Activated effector memory CD4-positive, alpha-beta T cell treated with Interleukin-2 at 50 U/mL for 16 hours (primary cell): ENCODE measurements at regions not wholly inside any gene's neighbourhood (a gene's known extent, or its start where the extent isn't known, plus 50 kb on each side); places are given as distances from the start of the nearest gene placed in this dataset.

Source experiments
- DNase-seq: peaks from one replicate; pipeline ENCODE4 v3.0.0-alpha.2; 2020

DNA sequence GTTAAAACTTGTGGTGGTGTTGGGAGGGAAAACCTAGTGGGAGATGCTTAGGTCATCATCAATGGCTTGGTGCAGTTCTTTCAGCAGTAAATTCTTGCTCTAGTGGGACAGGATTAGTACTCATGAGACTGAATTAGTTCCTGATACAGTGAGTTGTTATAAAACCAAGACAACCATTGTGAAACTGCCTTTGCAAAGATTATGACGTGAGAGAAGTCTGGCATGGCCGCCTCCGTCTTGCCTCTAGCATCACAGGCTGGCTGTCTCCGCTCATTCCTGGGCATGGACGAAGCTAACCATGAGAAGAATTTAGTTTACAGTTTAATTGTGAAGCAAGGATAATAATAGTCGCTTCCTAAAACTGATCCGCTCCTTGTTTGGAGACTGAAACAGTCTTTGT lies 186.4 kb downstream of the KIF20B start:
- DNase-seq = no peak

DNA sequence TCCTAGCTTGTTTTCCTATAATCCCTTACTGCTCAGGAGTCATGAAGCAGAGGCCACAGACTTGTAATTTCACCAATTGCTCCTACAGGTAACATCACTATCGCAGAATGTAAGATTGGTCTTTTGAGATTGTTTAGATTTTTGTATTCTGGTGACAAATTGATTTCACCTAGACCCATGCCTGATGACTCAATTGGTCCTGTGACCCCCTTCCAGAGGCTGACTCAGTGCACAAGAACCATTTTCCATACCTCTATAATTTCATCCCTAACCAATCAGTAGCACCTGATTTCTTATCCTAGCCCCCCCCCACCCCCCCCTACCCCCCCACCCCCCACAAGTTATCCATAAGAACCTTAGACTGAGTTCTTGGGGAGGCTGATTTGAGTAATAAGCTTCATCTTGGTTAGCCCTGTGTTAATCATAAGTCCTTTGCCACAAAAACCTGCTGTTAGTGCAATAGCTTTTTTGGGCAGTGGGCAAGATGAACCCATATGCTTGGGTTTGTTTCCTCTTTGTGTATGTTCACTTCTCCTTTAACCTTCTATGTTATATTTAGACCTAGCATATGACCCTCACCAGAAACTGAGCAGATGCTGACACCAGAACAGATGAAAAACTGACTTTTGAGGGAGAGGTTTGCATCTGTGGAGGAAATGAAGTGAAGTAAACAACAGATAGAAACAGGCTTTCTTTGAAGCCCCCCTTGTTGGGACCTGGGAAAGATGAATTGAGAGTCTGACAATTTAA lies 187.1 kb downstream of the KIF20B start:
- DNase-seq = no peak

DNA sequence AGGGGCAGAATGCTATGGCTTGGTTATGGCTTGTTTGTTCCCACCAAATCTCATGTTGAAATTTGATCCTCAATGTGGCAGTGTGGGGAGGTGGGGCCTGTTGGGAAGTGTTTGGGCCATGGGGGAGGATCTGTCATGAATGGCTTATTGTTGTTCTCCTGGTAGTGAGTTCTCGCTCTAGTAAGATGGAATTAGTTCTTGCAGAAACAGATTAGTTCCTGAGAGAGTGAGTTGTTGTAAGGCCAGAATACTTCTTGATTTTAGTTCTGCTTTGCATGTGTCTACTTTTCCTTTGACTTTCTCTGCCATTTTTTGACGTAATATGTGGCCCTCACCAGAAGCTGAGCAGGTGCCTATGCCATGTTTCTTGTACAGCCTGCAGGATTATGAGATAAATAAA lies 188.2 kb downstream of the KIF20B start:
- no peak for DNase-seq

- no peak for DNase-seq
Observed at GRCh38 chr10:89891006-89891535, 189.7 kb downstream of the KIF20B start.

- DNase-seq = no peak
Observed at GRCh38 chr10:89894051-89894450, 192.7 kb downstream of the KIF20B start.

GRCh38 chr10:89900554-89900953 lies 199.2 kb downstream of the KIF20B start:
- no peak for DNase-seq

- DNase-seq = no peak
Observed at GRCh38 chr10:89901895-89902294, 200.5 kb downstream of the KIF20B start.

- DNase-seq = no peak
Observed at GRCh38 chr10:89904755-89905154, 203.4 kb downstream of the KIF20B start.

- DNase-seq = no peak
Observed at GRCh38 chr10:89909752-89910151, 208.4 kb downstream of the KIF20B start.

DNA sequence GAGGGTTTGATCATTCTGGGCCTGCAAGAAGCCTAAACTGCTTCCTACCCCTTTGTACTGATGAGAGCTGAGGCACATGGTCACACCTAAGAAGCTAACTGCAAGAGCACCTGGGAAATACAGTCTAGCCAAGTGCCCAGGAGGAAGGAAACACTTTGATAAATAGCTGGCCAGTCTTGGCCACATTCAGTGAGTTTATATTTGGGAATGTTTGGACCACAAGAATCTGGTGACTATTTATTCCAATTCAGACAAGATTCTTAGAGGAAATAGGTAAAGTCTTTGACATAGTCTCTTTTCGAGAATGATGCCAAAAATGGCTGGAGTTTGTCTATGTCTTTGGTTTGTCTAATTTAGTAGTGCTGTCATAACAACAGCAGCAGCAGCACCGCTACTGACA lies 213.6 kb downstream of the KIF20B start:
- DNase-seq = no peak

DNA sequence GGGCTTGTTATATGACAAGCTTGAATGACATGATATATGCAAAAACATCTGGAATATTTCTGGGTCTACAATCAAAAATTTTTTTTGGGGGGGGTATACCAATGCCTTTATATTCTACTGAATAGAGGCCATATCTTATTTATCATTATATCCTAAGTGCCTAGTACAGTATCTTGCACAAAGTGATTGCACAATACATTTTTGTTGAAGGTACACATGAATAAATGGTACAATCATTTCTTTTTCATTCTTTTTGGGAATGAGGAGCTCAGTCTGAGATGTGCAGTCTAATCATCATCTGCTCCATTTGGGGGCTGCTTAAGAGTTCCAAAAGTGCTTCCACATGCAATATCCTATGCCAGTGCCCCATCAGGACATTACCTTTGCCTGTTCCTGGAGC lies 214.6 kb downstream of the KIF20B start:
- no peak for DNase-seq

DNA sequence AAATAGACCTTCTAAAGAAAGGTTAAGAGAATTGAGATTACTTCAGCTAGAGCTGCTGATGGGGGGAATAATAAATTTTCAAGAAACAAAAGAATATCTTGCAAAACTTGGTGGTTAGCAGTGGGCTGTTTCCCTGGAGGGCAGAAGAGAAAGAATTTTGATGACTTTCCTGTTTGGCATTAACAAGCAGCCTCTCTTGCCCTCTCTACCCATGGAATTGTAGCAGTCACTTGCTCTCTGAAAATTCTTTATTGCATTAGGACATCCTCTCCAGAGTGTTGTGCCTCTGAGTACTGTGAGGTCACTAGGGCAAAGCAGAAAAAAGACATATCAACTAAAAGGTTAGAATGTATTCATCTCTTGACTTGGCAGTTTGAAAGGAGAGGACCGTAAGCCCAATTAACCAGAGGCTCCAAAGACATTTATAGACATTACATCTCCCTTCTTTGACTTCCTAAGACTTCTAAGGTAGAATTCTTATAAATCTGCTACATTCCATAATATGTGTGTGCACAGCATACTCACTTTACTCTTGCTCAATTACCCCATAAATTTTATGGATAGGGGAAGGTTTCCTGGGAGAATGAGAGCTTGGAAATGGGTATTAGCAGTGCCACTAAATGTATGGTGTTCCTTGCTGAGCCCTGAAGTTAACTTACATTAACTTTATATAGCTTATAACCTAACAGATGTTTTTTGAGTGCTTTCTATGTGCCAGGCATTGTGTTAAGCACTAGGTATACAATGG lies 215.3 kb downstream of the KIF20B start:
- DNase-seq = no peak

- DNase-seq = no peak
Observed at GRCh38 chr10:89921403-89921802, 220.0 kb downstream of the KIF20B start.

DNA sequence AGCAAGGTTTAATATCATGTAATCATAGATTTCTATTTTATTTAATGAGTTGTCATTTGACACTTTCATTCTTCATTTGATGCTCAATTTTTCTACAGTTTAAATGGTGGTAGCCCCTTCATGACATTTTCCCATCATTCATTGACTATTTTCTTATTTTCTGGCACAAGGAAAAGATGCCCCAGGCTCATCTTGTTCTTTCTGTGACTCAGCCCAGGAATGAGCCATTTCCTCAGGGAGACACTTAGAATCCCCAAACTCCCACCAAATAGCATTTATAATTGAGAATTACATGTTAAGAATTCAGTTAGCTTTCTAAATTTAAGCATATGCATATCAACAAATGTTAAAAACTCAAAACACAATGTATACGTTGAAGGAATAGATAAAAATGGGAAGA lies 222.3 kb downstream of the KIF20B start:
- DNase-seq = no peak

GRCh38 chr10:89924261-89924660 lies 222.9 kb downstream of the KIF20B start:
- DNase-seq = no peak

- no peak for DNase-seq
Observed at GRCh38 chr10:89926736-89927135, 225.3 kb downstream of the KIF20B start.

DNA sequence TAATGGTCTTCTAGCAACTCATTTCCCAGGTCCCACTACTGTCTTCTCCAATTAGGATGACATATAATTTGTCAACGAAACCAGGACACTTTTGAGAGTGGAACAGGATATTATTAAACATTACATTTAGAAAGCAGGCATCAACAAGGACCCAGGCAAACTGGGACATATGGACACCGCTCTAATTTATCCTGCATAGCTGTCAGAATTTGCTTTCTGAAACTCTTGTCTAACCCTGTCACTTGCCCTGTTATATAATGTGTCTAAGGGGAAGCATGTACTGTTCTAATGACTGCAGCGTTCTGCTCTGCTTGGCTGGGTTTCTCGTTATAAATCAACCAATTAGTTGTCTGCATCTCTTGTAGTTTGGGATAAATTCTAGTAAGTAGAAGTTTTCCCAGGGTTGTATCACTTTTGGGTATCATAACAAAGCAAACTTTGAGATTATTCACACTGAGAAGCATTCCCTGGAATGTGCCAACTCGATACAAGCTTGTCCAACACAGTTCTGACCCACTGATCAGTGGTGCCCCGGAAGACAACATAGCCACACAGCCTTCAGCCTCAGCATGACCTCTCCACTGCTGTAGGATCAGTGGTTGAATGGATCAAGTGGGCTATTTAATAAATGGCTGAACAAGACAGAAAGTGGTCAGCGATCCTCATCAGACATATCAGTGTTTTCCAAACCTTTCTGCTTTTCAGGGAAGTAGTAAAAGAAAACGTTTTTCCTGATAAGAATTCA lies 228.1 kb downstream of the KIF20B start:
- no peak for DNase-seq

GRCh38 chr10:89937494-89937893 lies 236.1 kb downstream of the KIF20B start:
- DNase-seq = no peak

DNA sequence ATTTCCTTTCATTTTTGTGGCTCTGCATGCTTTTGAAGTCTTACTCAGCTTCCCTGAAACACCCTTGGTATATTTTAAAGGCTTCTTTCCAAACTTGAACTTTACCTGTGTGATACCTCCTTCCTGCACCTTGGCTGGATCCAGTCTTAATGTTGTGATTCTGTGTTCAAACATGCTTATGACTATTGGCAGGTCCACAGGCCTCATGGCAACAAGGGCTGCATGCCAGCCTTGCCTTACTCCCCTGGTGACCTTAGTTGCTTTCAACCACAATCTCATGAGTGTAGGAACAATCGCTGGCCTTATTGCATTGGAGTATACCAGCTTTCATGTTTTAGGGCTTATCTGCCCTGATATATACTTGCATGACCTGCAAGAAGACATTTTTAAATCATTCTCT lies 238.7 kb downstream of the KIF20B start:
- no peak for DNase-seq

- DNase-seq = no peak
Observed at GRCh38 chr10:89942217-89942616, 240.8 kb downstream of the KIF20B start.

DNA sequence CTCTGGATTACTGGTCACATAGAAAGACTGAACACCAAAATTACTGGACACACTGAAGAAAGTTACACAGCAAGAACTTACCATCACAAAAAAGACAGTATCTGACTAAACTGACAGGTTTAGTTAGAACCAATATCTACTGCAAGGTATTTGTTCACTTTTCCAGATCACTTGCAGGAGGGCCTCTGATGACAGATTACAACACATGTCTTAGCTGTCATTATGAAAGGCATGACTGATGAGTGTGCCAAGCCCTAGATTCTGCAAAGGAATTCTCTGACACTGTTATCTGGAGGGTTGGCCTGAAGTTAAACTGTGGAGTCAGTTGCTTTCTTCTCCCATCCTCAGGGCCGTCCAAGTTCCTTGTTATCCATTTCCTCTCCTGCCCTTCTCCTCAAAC lies 242.7 kb downstream of the KIF20B start:
- no peak for DNase-seq

- no peak for DNase-seq
Observed at GRCh38 chr10:89946106-89946505, 244.7 kb downstream of the KIF20B start.

- DNase-seq = no peak
Observed at GRCh38 chr10:89949496-89949895, 248.1 kb downstream of the KIF20B start.

- no peak for DNase-seq
Observed at GRCh38 chr10:89952325-89952724, 250.9 kb downstream of the KIF20B start.
